Type B pancreatic cell (in vitro differentiated cells): ENCODE measurements at regions not wholly inside any gene's neighbourhood (a gene's known extent, or its start where the extent isn't known, plus 50 kb on each side); places are given as distances from the start of the nearest gene placed in this dataset.
A peak's percentile ranks its signal among the peaks of the same experiment; 100 is the strongest.

Source experiments
- DNase-seq: peaks from one replicate; pipeline ENCODE4 v3.0.0; 2021; ENCODE audit warnings: mixed read lengths; ENCODE audit not compliant: unreplicated experiment; ENCODE audit errors: extremely low spot score
- H3K27ac Mint-ChIP-seq: 2 replicates; pipeline ENCODE4 v1.8.0; 2021; ENCODE audit warnings: mild to moderate bottlenecking, mixed read lengths
- H3K27me3 Mint-ChIP-seq: 2 replicates; pipeline ENCODE4 v1.8.0; 2021; ENCODE audit warnings: mixed read lengths
- H3K36me3 Mint-ChIP-seq: 2 replicates; pipeline ENCODE4 v1.8.0; 2021; ENCODE audit warnings: mixed read lengths
- H3K4me1 Mint-ChIP-seq: one replicate; pipeline ENCODE4 v1.8.0; 2021; ENCODE audit warnings: mixed read lengths; ENCODE audit not compliant: unreplicated experiment
- H3K4me3 Mint-ChIP-seq: 2 replicates; pipeline ENCODE4 v1.8.0; 2021; ENCODE audit warnings: mild to moderate bottlenecking, mixed read lengths
- H3K9me3 Mint-ChIP-seq: 2 replicates; pipeline ENCODE4 v1.8.0; 2021; ENCODE audit warnings: mixed read lengths
- CTCF ChIP-seq: fragments of 200-600 bp; sonication (generic); conservative IDR thresholded peaks from 2 replicates; pipeline ENCODE4 v1.5.0; 2021; ENCODE audit warnings: antibody characterized with exemption, mild to moderate bottlenecking

DNA sequence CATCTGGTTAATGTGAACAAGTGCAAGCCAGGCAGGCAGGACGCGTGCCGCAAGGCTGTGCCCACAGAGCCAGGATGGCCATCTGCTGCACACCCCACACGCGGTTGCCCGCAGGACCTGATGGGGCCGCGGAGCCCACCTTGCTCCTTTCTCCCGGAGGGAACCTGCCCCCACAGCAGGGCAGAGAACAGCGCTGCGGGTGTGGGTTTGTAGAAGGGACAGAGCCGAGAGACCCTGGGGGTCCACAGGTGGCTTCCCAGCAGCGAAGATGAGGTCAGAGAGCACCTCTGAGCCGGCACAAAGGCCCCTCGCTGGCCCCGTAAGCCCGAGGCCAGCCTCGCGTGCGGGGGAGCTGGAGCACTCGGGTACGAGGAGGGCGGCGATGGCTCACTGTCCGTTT lies 460.8 kb upstream of the SALL3 start:
- Mint-ChIP-seq H3K36me3 (no peaks in the 10 kb centered on the region), H3K9me3 (no peaks in the 10 kb centered on the region), H3K4me1 (peaks cover 5% of the 10 kb centered on the region), H3K27me3 (no peaks in the 10 kb centered on the region), H3K27ac (no peak overlapping the region), H3K4me3 (no peak overlapping the region)
- TF ChIP-seq CTCF: no peak
- no peak for DNase-seq

DNA sequence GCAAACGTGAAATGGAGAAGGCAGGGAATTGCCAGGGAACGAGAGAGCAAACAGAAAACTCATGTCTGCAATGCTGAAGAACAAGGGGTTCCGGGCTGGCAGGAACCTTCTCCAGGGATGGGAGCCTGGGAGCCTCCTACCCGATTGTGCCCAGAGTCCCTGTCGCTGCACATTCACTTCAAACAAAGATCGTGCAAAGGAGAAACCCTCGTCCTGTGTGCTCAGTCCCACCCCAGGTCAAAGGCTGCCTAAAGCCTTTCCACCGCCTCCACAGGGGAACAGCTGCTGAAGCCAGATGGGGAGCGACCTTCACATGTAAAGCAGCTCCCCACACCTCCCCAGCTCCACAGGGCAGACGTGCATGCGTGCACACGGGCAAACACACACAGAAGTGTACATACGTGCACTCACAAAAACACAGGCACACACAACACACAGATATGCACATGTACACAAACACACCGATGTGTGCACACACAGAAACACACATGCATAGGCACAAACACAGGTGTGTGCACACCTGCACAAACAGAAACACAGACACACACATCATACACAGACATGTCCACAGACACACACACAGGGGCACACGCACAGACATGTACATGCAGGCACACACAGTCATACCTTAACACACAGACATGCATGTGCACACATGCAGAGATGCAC lies 460.1 kb upstream of the SALL3 start:
- H3K27ac Mint-ChIP-seq: no peak overlapping the region
- H3K9me3 Mint-ChIP-seq: no peaks in the 10 kb centered on the region
- no peak for TF ChIP-seq CTCF
- H3K36me3 Mint-ChIP-seq: no peaks in the 10 kb centered on the region
- DNase-seq: no peak
- peaks cover 5% of the 10 kb centered on the region for H3K4me1 Mint-ChIP-seq
- H3K27me3 Mint-ChIP-seq: no peaks in the 10 kb centered on the region
- no peak overlapping the region for H3K4me3 Mint-ChIP-seq

DNA sequence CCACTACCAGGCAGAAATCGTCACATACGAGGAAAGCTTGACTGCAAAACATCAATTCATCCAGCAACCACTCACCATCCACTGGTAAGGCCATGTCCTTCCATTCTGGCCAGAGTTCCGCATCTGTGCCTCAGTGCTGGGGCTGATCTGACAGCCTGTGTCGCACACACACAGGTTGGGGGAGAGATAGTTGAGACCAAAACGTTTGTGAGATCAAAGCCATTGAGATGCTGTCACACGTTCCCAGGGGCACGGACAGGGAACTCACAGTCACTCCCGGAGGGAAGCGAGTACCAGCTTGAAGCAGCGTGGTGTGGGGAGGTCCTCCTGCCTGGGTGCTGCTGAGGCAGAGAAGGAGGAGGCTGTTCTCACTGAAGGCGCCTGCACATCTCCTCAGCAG lies 458.5 kb upstream of the SALL3 start:
- no peak for TF ChIP-seq CTCF
- peaks cover 3% of the 10 kb centered on the region for H3K27me3 Mint-ChIP-seq
- H3K4me3 Mint-ChIP-seq: no peak overlapping the region
- H3K4me1 Mint-ChIP-seq: peaks cover 9% of the 10 kb centered on the region
- no peaks in the 10 kb centered on the region for H3K36me3 Mint-ChIP-seq
- no peak overlapping the region for H3K27ac Mint-ChIP-seq
- DNase-seq: peak; percentile 54
- H3K9me3 Mint-ChIP-seq: no peaks in the 10 kb centered on the region

DNA sequence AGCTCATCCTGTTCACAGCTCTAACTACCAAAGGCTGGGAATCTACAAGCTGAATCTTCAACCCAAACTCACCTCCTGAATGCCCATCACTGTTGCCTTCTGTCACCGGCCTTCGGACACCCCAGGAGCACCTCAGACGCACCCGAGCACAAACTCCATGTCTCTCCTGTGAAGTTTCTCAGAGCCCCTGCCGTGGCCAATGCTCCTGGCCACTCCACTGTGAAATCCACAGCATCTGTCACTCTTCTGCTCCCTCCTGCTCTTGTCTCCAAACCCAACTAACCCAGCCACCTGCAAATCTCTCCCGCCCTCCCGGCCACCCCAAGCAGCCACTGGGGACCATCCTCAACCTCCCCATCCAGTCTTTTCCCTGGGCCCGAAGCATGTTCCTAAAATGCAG lies 457.9 kb upstream of the SALL3 start:
- H3K36me3 Mint-ChIP-seq: no peaks in the 10 kb centered on the region
- no peak for TF ChIP-seq CTCF
- peaks cover 3% of the 10 kb centered on the region for H3K27me3 Mint-ChIP-seq

DNA sequence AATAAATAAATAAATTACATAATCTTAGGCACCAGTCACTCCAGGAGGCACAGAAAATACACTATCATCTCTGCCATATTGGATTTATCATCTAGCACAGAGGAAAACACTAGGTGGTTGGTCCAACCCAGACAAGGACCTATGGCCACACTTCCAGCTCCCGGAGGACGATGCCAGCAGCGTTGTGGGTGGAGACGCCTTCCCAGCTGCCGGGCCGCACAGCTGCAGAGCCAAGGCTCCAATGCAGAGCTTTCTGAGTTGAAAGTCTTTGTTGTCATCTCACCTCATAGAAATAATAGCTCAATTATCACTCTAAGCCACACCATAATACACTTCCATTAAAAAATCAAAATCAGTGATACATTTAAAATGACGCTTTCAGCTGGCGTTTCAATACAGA lies 457.1 kb upstream of the SALL3 start:
- no peak overlapping the region for H3K4me3 Mint-ChIP-seq
- peaks cover 11% of the 10 kb centered on the region for H3K4me1 Mint-ChIP-seq
- no peak overlapping the region for H3K27ac Mint-ChIP-seq
- no peak for TF ChIP-seq CTCF
- no peaks in the 10 kb centered on the region for H3K9me3 Mint-ChIP-seq
- no peaks in the 10 kb centered on the region for H3K36me3 Mint-ChIP-seq
- DNase-seq: no peak
- H3K27me3 Mint-ChIP-seq: peaks cover 3% of the 10 kb centered on the region

More for the DNA sequence above, 457.9 kb upstream of the SALL3 start:
- H3K27ac Mint-ChIP-seq: no peak overlapping the region
- H3K4me3 Mint-ChIP-seq: no peak overlapping the region
- no peak for DNase-seq
- H3K4me1 Mint-ChIP-seq: peaks cover 5% of the 10 kb centered on the region
- no peaks in the 10 kb centered on the region for H3K9me3 Mint-ChIP-seq

- Mint-ChIP-seq H3K27ac (no peak overlapping the region), H3K4me3 (no peak overlapping the region), H3K36me3 (no peaks in the 10 kb centered on the region), H3K9me3 (no peaks in the 10 kb centered on the region), H3K27me3 (peaks cover 3% of the 10 kb centered on the region), H3K4me1 (peaks cover 15% of the 10 kb centered on the region)
- no peak for DNase-seq
- TF ChIP-seq CTCF: no peak
Measured at GRCh38 chr18:78523850-78524249, 455.8 kb upstream of the SALL3 start.
